ENCODE measurements at regions not wholly inside any gene's neighbourhood (a gene's known extent, or its start where the extent isn't known, plus 50 kb on each side); places are given as distances from the start of the nearest gene placed in this dataset.
"Not testable (repeated sequence)": the region's sequence is repeated elsewhere in the genome, so short reads cannot be mapped to it uniquely, and the experiment has no call there.

DNA sequence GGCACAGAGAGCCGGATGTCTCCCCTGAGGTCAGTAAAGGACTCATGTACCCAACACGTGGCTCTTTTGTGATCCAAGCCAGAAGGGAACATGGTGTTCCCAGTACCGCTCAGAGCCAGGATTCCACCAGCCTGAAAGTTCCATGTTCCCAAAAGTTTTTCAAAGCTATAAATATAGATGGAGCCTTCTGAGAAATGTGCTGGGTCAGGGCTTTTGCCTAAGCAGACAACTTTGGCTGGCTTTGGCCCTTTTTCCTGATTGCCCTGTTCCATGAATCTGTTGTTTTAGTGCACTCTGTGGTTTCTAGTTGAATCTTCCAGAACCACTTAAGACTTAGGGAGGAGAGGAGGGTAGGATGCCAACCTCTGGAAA, 128.5 kb upstream of the HS3ST2 start:
- H3K4me1 ChIP-seq (ENCODE audit: control insufficient read depth, insufficient read depth, low read length): peaks cover 1% of the 10 kb centered on the region
- H3K4me3 ChIP-seq (ENCODE audit: low read depth, low read length): no peak overlapping the region
- no peaks in the 10 kb centered on the region for H3K27me3 ChIP-seq (ENCODE audit: control insufficient read depth, insufficient read depth, low read length)
- H3K36me3 ChIP-seq (ENCODE audit: control insufficient read depth, insufficient read depth, low read length): no peaks in the 10 kb centered on the region
- peaks cover 3% of the 10 kb centered on the region for H3K9me3 ChIP-seq (ENCODE audit: control insufficient read depth, insufficient read depth, low read length)
- H3K9ac ChIP-seq (ENCODE audit: low read depth, low read length): no peak overlapping the region

DNA sequence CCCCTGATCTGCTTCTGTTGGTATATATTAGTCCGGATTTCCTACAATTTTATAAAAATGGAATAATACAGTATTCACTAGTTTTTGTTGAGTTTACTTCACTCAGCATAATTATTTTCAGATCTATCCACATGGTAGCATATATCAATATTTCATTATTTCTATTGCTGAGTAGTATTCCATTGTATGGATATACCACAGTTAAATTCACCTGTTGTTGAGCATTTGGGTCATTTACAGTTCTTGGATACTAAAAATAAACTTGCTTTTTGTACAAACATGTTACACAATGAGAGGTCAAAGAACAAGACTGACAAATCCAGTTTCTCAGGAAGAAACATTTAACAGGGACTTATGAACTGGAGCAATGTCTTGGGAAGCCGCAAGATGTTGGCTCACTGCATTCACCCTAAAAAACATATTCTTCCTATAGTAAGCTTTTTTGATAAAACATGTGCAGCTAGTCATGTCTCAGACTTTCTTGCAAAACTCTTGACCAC, 126.9 kb upstream of the HS3ST2 start:
- H3K9ac ChIP-seq (ENCODE audit: low read depth, low read length): no peak overlapping the region
- no peaks in the 10 kb centered on the region for H3K36me3 ChIP-seq (ENCODE audit: control insufficient read depth, insufficient read depth, low read length)
- H3K27me3 ChIP-seq (ENCODE audit: control insufficient read depth, insufficient read depth, low read length): no peaks in the 10 kb centered on the region
- no peaks in the 10 kb centered on the region for H3K4me1 ChIP-seq (ENCODE audit: control insufficient read depth, insufficient read depth, low read length)
- H3K9me3 ChIP-seq (ENCODE audit: control insufficient read depth, insufficient read depth, low read length): peaks cover 3% of the 10 kb centered on the region
- H3K4me3 ChIP-seq (ENCODE audit: low read depth, low read length): no peak overlapping the region

DNA sequence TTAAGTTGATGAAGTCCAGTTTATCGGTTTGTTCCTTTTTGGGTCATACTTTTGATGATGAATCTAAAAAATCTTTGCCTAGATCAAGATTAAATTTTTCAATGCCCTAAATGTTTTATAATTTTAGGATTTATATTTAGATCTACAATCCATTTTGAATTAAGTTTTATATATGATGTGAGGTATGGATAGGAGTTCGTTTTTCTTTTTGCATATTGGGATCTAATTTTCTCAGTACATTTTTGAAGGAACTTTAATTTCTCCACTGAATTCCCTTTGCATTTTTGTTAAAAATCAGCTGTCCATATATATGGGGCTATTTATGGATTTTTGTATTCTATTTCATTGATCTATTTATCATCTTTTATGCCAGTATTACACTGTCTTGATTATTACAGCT, 125.5 kb upstream of the HS3ST2 start:
- peaks cover 3% of the 10 kb centered on the region for H3K9me3 ChIP-seq (ENCODE audit: control insufficient read depth, insufficient read depth, low read length)
- H3K36me3 ChIP-seq (ENCODE audit: control insufficient read depth, insufficient read depth, low read length): no peaks in the 10 kb centered on the region
- no peak overlapping the region for H3K9ac ChIP-seq (ENCODE audit: low read depth, low read length)
- no peak overlapping the region for H3K4me3 ChIP-seq (ENCODE audit: low read depth, low read length)
- no peaks in the 10 kb centered on the region for H3K4me1 ChIP-seq (ENCODE audit: control insufficient read depth, insufficient read depth, low read length)
- H3K27me3 ChIP-seq (ENCODE audit: control insufficient read depth, insufficient read depth, low read length): no peaks in the 10 kb centered on the region

DNA sequence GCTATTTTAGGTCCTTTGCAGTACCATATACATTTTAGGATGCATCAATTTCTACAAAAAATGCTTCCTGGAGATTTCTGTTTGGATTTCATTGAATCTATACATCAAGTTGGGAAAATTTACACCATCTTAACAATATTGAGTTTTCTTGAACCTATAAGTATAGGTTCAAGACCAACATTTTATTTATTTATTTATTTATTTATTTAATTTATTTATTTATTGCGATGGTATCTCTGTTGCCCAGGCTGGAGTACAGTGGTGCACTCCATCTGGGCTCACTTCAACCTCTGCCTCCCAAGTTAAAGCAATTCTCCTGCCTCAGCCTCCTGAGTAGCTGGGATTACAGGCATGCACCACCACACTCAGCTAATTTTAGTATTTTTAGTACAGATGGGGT, 125.0 kb upstream of the HS3ST2 start:
- Histone ChIP-seq H3K9me3 (ENCODE audit: control insufficient read depth, insufficient read depth, low read length) (peaks cover 3% of the 10 kb centered on the region), H3K4me3 (ENCODE audit: low read depth, low read length) (no peak overlapping the region), H3K36me3 (ENCODE audit: control insufficient read depth, insufficient read depth, low read length) (no peaks in the 10 kb centered on the region), H3K4me1 (ENCODE audit: control insufficient read depth, insufficient read depth, low read length) (no peaks in the 10 kb centered on the region), H3K9ac (ENCODE audit: low read depth, low read length) (no peak overlapping the region), H3K27me3 (ENCODE audit: control insufficient read depth, insufficient read depth, low read length) (no peaks in the 10 kb centered on the region)

DNA sequence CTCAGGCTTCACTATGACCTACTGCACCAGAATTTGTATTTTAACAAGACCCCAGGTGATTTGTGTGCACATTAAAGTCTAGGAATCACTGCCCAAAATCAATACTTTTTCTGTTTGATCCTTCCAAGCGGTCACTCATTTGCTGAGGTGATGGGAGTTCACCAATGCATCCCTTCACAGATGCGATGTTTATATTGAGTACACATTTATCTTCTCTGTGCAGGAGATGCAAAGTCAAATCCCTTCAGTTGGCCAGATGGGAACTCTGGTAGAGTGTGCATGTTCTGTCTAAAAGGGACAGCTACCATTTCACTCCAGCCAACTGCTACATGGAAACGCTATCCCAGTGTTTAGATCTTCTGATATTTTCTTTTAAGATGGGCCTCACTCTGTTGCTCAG, 122.6 kb upstream of the HS3ST2 start:
- Histone ChIP-seq H3K4me3 (ENCODE audit: low read depth, low read length) (no peak overlapping the region), H3K9me3 (ENCODE audit: control insufficient read depth, insufficient read depth, low read length) (peaks cover 3% of the 10 kb centered on the region), H3K4me1 (ENCODE audit: control insufficient read depth, insufficient read depth, low read length) (no peaks in the 10 kb centered on the region), H3K27me3 (ENCODE audit: control insufficient read depth, insufficient read depth, low read length) (no peaks in the 10 kb centered on the region), H3K9ac (ENCODE audit: low read depth, low read length) (no peak overlapping the region), H3K36me3 (ENCODE audit: control insufficient read depth, insufficient read depth, low read length) (no peaks in the 10 kb centered on the region)

DNA sequence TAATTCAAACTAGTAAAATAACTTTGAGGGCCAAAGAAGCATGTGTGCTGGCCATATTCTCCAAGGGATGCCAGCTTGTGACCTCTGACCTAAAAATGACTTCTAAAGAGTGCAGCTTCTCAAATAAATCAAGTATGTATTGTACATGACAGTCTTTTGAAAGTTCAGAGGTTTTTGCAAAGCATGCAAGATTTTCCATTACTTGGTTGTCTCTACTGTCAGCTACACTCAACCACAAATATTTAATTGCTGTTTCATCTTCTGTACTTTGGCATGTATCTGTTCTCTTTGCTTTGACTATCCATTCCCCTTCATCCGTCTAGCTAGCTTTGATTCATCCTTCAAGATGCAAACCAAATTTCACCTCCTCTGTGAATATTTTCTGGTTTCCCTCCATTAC, 121.9 kb upstream of the HS3ST2 start:
- no peak overlapping the region for H3K4me3 ChIP-seq (ENCODE audit: low read depth, low read length)
- no peaks in the 10 kb centered on the region for H3K4me1 ChIP-seq (ENCODE audit: control insufficient read depth, insufficient read depth, low read length)
- no peaks in the 10 kb centered on the region for H3K27me3 ChIP-seq (ENCODE audit: control insufficient read depth, insufficient read depth, low read length)
- peaks cover 3% of the 10 kb centered on the region for H3K9me3 ChIP-seq (ENCODE audit: control insufficient read depth, insufficient read depth, low read length)
- no peaks in the 10 kb centered on the region for H3K36me3 ChIP-seq (ENCODE audit: control insufficient read depth, insufficient read depth, low read length)
- H3K9ac ChIP-seq (ENCODE audit: low read depth, low read length): no peak overlapping the region

DNA sequence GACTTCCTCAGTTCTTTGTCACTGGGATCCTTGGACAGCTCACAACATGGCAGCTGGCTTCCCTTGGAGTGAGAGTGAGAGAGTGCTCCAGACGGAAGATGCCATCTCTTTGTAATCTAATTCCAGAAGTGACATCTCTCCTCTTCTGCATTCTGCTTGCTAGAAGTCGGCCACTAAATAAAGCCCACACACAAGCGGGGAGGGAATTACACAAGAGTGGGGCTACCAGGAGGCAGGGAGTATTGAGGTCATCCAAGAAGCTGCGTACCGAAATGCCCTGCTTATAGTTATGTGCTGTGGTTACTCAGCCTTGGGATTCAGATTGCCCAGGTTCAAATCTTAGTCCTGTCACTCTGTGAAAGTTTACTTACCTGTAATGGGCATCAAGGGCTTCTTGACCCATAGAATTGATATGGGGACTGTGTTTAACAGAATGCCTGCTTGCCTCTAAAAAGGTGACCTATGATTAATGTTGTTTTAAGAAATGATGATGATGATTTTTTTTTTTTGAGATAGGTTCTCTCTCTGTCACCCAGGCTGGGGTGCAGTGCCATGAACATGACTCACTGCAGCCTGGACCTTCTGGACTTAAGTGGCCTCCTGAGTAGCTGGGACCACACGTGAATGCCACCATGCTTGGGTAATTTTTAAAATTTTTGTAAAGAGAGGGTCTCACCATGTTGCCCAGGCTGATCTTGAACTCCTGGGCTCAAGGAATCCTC, 120.9 kb upstream of the HS3ST2 start:
- Histone ChIP-seq H3K36me3 (ENCODE audit: control insufficient read depth, insufficient read depth, low read length) (no peaks in the 10 kb centered on the region), H3K4me1 (ENCODE audit: control insufficient read depth, insufficient read depth, low read length) (no peaks in the 10 kb centered on the region), H3K9me3 (ENCODE audit: control insufficient read depth, insufficient read depth, low read length) (no peaks in the 10 kb centered on the region), H3K9ac (ENCODE audit: low read depth, low read length) (no peak overlapping the region), H3K27me3 (ENCODE audit: control insufficient read depth, insufficient read depth, low read length) (no peaks in the 10 kb centered on the region), H3K4me3 (ENCODE audit: low read depth, low read length) (no peak overlapping the region)

DNA sequence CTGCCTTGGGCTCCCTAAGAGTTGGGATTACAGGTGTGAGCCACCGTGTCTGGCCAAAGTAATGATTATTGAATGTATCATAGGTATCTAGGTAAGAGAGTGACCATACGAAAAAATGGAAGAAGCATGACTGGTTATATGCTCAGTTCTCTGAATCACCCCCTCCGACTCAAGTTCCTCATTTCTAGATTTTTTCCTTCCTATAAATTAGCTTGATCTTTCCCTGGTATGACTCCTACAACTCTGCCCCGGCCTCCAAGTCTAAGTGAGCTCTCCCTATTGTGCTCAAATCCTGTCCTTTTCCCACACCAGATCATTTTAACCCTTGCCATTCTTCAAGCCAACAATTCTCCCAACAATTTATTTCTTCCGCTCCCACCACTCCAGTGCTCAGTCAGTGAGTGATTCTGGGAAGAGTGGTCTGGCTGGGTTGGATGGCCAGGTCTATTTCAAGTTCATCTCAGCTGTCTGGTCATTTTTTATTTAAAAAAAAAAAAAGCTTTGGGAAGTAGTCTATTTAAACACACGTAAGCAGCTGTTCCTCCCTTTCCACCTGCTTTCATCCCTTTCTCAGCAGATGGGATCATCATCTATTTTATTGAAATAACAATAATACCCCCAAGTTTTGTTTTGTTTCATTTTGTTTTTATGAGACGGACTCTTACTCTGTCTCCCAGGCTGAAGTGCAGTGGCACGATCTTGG, 120.2 kb upstream of the HS3ST2 start:
- no peaks in the 10 kb centered on the region for H3K9me3 ChIP-seq (ENCODE audit: control insufficient read depth, insufficient read depth, low read length)
- no peak overlapping the region for H3K4me3 ChIP-seq (ENCODE audit: low read depth, low read length)
- H3K9ac ChIP-seq (ENCODE audit: low read depth, low read length): no peak overlapping the region
- H3K27me3 ChIP-seq (ENCODE audit: control insufficient read depth, insufficient read depth, low read length): no peaks in the 10 kb centered on the region
- H3K36me3 ChIP-seq (ENCODE audit: control insufficient read depth, insufficient read depth, low read length): no peaks in the 10 kb centered on the region
- H3K4me1 ChIP-seq (ENCODE audit: control insufficient read depth, insufficient read depth, low read length): no peaks in the 10 kb centered on the region

DNA sequence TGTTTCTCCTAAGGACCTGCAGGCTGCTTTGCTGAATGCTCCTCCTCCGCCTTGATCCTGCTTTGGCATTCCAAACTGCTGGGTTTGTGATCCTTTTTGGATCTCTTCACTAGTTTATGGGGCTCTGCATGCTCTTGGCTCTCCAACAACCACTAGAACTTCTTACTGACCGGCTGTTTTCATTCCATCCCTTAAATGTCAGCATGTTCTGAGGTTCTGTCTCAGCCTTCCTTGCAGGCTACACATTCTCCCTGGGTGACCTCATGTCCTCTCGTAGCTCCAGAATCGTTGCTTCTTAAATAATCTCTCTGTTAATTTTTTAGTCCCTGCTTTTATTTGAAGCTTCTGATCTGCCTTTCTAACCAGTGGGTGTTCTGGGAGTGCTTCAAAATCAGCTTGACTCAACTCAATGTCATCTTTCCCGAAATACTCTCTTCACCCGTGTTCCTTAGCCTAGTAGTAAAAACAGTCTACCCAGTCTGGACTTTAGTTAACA, 119.0 kb upstream of the HS3ST2 start:
- no peaks in the 10 kb centered on the region for H3K27me3 ChIP-seq (ENCODE audit: control insufficient read depth, insufficient read depth, low read length)

DNA sequence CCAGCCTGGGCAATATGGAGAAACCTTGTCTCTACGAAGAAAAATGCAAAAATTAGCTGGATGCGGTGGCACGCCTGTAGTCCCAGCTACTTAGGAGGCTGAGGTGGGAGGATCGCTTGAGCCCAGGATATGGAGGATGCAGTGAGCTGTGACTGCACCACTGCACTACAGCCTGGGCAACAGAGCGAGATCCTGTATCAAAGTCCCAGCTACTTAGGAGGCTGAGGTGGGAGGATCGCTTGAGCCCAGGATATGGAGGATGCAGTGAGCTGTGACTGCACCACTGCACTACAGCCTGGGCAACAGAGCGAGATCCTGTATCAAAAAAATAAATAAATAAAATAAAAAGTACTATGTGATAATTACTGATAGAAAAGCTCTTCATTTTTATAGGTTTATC, 118.2 kb upstream of the HS3ST2 start:
- not testable (repeated sequence) for H3K9me3 ChIP-seq (ENCODE audit: control insufficient read depth, insufficient read depth, low read length); H3K9ac ChIP-seq (ENCODE audit: low read depth, low read length); H3K4me1 ChIP-seq (ENCODE audit: control insufficient read depth, insufficient read depth, low read length); H3K36me3 ChIP-seq (ENCODE audit: control insufficient read depth, insufficient read depth, low read length); H3K4me3 ChIP-seq (ENCODE audit: low read depth, low read length); H3K27me3 ChIP-seq (ENCODE audit: control insufficient read depth, insufficient read depth, low read length)

More for the DNA sequence above, 119.0 kb upstream of the HS3ST2 start:
- H3K4me3 ChIP-seq (ENCODE audit: low read depth, low read length): no peak overlapping the region
- H3K9ac ChIP-seq (ENCODE audit: low read depth, low read length): no peak overlapping the region
- no peaks in the 10 kb centered on the region for H3K4me1 ChIP-seq (ENCODE audit: control insufficient read depth, insufficient read depth, low read length)
- no peaks in the 10 kb centered on the region for H3K36me3 ChIP-seq (ENCODE audit: control insufficient read depth, insufficient read depth, low read length)
- H3K9me3 ChIP-seq (ENCODE audit: control insufficient read depth, insufficient read depth, low read length): no peaks in the 10 kb centered on the region

DNA sequence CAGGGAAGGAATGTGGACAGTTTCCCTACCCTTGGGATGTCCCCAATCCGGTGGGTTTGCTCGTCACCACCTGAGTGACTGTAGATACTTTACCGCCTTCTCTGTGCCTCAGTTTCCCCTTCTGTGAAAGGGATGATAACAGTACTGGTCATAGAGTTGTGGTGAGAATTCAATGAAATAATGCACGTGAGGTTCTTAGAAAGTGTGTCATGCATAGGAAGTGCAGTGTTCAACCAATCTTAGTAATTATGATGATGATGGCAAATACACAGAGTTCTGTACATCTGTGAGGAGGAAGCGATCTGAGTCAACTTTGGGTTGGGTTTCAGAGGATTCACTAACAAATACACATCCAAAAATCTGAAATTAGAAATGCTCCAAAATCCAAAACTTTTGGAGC, 114.6 kb upstream of the HS3ST2 start:
- no peak overlapping the region for H3K9ac ChIP-seq (ENCODE audit: low read depth, low read length)
- no peak overlapping the region for H3K4me3 ChIP-seq (ENCODE audit: low read depth, low read length)
- H3K36me3 ChIP-seq (ENCODE audit: control insufficient read depth, insufficient read depth, low read length): no peaks in the 10 kb centered on the region
- no peaks in the 10 kb centered on the region for H3K27me3 ChIP-seq (ENCODE audit: control insufficient read depth, insufficient read depth, low read length)
- no peaks in the 10 kb centered on the region for H3K4me1 ChIP-seq (ENCODE audit: control insufficient read depth, insufficient read depth, low read length)
- no peaks in the 10 kb centered on the region for H3K9me3 ChIP-seq (ENCODE audit: control insufficient read depth, insufficient read depth, low read length)

DNA sequence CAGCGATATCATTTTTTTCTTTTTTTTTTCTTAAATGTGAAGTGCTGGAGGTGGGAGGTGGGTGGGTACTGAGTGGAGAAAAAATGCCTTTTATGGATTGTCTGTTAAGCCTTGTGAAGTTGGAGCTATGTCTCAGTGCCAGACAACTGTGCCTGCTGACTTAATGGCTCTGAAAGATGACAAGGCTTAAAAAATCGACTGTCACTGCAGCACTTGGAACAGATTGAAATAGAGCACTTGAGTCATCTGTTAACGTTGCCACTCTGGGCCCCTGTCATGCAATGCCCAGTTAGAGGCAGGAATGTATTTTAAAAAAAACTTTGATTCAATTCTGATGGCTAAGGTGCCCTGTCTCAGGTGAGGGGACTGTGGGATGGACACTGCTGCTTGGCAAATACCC, 108.2 kb upstream of the HS3ST2 start:
- no peak overlapping the region for H3K4me3 ChIP-seq (ENCODE audit: low read depth, low read length)
- H3K9me3 ChIP-seq (ENCODE audit: control insufficient read depth, insufficient read depth, low read length): no peaks in the 10 kb centered on the region
- H3K4me1 ChIP-seq (ENCODE audit: control insufficient read depth, insufficient read depth, low read length): no peaks in the 10 kb centered on the region
- no peaks in the 10 kb centered on the region for H3K36me3 ChIP-seq (ENCODE audit: control insufficient read depth, insufficient read depth, low read length)
- H3K27me3 ChIP-seq (ENCODE audit: control insufficient read depth, insufficient read depth, low read length): no peaks in the 10 kb centered on the region
- H3K9ac ChIP-seq (ENCODE audit: low read depth, low read length): no peak overlapping the region
